Neural progenitor cell (in vitro differentiated cells): ENCODE measurements at regions not wholly inside any gene's neighbourhood (a gene's known extent, or its start where the extent isn't known, plus 50 kb on each side); places are given as distances from the start of the nearest gene placed in this dataset.

Source experiments
- EZH2 ChIP-seq: fragments of 200-600 bp; sonication (generic); IDR thresholded peaks from 2 replicates; pipeline ENCODE4 v1.6.1; 2017; ENCODE audit warnings: antibody characterized with exemption, mild to moderate bottlenecking, moderate library complexity
- EZH2phosphoT487 ChIP-seq: fragments of 200-600 bp; sonication (generic); IDR thresholded peaks from 2 replicates; pipeline ENCODE4 v1.6.1; 2017; ENCODE audit warnings: antibody characterized with exemption
- TF ChIP-seq, protein P1 (sequence below): fragments of 200-600 bp; sonication (generic); IDR thresholded peaks from 2 replicates; pipeline ENCODE4 v1.5.1; 2017; ENCODE audit warnings: antibody characterized with exemption, mild to moderate bottlenecking

DNA sequence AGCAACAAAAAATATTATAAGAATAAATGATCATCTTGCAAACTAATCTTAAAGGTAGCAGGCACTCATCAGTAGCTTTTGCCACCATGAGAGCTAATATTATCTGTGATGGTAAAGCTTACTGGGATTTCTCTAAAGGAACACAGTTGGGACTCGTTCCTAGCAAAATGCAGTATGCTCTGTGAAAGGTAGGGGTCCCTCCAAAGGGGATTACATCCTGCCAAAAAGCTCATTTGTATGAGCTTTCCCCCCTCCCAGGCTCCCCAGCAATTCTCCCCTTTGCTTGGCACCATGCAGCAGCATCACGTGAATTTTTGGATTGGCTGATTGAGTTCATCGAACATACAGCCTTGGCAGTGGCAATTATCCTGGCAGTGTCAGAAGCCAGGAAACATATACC lies 361.0 kb upstream of the PLSCR5 start:
- no peak for TF ChIP-seq EZH2
- TF ChIP-seq, protein P1, sequence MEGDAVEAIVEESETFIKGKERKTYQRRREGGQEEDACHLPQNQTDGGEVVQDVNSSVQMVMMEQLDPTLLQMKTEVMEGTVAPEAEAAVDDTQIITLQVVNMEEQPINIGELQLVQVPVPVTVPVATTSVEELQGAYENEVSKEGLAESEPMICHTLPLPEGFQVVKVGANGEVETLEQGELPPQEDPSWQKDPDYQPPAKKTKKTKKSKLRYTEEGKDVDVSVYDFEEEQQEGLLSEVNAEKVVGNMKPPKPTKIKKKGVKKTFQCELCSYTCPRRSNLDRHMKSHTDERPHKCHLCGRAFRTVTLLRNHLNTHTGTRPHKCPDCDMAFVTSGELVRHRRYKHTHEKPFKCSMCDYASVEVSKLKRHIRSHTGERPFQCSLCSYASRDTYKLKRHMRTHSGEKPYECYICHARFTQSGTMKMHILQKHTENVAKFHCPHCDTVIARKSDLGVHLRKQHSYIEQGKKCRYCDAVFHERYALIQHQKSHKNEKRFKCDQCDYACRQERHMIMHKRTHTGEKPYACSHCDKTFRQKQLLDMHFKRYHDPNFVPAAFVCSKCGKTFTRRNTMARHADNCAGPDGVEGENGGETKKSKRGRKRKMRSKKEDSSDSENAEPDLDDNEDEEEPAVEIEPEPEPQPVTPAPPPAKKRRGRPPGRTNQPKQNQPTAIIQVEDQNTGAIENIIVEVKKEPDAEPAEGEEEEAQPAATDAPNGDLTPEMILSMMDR: peak; percentile 20
- TF ChIP-seq EZH2phosphoT487: no peak
